Fibroblast of mammary gland (primary cell): ENCODE measurements at regions not wholly inside any gene's neighbourhood (a gene's known extent, or its start where the extent isn't known, plus 50 kb on each side); places are given as distances from the start of the nearest gene placed in this dataset.

Experiments
- DNase-seq: peaks from one replicate; pipeline ENCODE4 v3.0.0-alpha.2; 2010; ENCODE audit warnings: low read depth
- H3K4me3 ChIP-seq: 2 replicates; pipeline ENCODE4 v1.5.1; 2011; ENCODE audit warnings: low read depth, mild to moderate bottlenecking, low read length, moderate library complexity; ENCODE audit not compliant: control insufficient read depth
- CTCF ChIP-seq: conservative IDR thresholded peaks from 2 replicates; pipeline ENCODE4 v1.5.1; 2011; ENCODE audit warnings: low read depth, low read length, inconsistent platforms; ENCODE audit not compliant: control insufficient read depth, insufficient read depth

- DNase-seq, result no peak
- no peak for TF ChIP-seq CTCF
- H3K4me3 ChIP-seq, result no peak overlapping the region
These were observed 85.4 kb upstream of the GIMD1 start for GRCh38 chr4:106454021-106454420.

GRCh38 chr4:106451091-106451490, 82.5 kb upstream of the GIMD1 start:
- no peak for DNase-seq
- TF ChIP-seq CTCF, result no peak
- H3K4me3 ChIP-seq, result no peak overlapping the region

- H3K4me3 ChIP-seq, result no peak overlapping the region
- no peak for TF ChIP-seq CTCF
- no peak for DNase-seq
These were observed 81.7 kb upstream of the GIMD1 start for GRCh38 chr4:106450249-106450648.

- no peak for DNase-seq
- TF ChIP-seq CTCF, result no peak
- H3K4me3 ChIP-seq, result no peak overlapping the region
These were observed 76.0 kb upstream of the GIMD1 start for GRCh38 chr4:106444557-106444956.

- TF ChIP-seq CTCF, result no peak
- DNase-seq, result no peak
- no peak overlapping the region for H3K4me3 ChIP-seq
These were observed 62.2 kb upstream of the GIMD1 start for GRCh38 chr4:106430797-106431196.

- DNase-seq, result no peak
- no peak for TF ChIP-seq CTCF
- no peak overlapping the region for H3K4me3 ChIP-seq
These were observed 61.3 kb upstream of the GIMD1 start for GRCh38 chr4:106429885-106430284.

GRCh38 chr4:106426069-106426468, 57.5 kb upstream of the GIMD1 start:
- no peak for DNase-seq
- H3K4me3 ChIP-seq, result no peak overlapping the region
- TF ChIP-seq CTCF, result no peak
